ENCODE measurements at regions not wholly inside any gene's neighbourhood (a gene's known extent, or its start where the extent isn't known, plus 50 kb on each side); places are given as distances from the start of the nearest gene placed in this dataset.

GRCh38 chr18:8994603-8995002 is 107.9 kb upstream of the NDUFV2 start:
- no peaks in the 10 kb centered on the region for H3K9me3 ChIP-seq
- no peak overlapping the region for H3K4me3 ChIP-seq (ENCODE audit: low read depth, low read length)
- Mint-ChIP-seq H3K27ac (ENCODE audit: unreplicated experiment) (no peak overlapping the region), H3K4me1 (ENCODE audit: low read depth, unreplicated experiment) (peaks cover 29% of the 10 kb centered on the region), H3K27me3 (ENCODE audit: insufficient read depth, unreplicated experiment) (no peaks in the 10 kb centered on the region), H3K4me3 (ENCODE audit: unreplicated experiment) (no peak overlapping the region), H3K9me3 (ENCODE audit: unreplicated experiment) (no peaks in the 10 kb centered on the region), H3K36me3 (ENCODE audit: insufficient read depth, unreplicated experiment) (no peaks in the 10 kb centered on the region)
- CTCF ChIA-PET, result no interaction called here
- H3K36me3 ChIP-seq (ENCODE audit: control insufficient read depth, insufficient read depth, low read length), result no peaks in the 10 kb centered on the region
- DNase-seq, result no peak
- TF ChIP-seq CTCF (IDR thresholded peaks at IDR 0.05; ENCODE audit: insufficient read depth in 1 of 2, low read depth in 1 of 2, low read length in 1 of 2, severe bottlenecking in 1 of 2, unreplicated experiment in 1 of 2), result no peak
- intact Hi-C loops (cut with micrococcal nuclease; ENCODE audit: unreplicated experiment), result loop anchor here (5.0 kb wide), 1 partner anchor 63 kb away; no protein-coding TSS in a partner anchor
- POLR2A ChIA-PET, result no interaction called here
- H3K27me3 ChIP-seq (replicated peaks; ENCODE audit: control insufficient read depth, insufficient read depth, low read length), result no peaks in the 10 kb centered on the region
- peaks cover 26% of the 10 kb centered on the region for H3K4me1 ChIP-seq
- BruUV-seq (replicated peaks), result no TSS peak

GRCh38 chr18:8995096-8995495 is 107.4 kb upstream of the NDUFV2 start:
- ChIA-PET POLR2A (interaction anchor here (0.6 kb wide), 1 partner anchor 120 kb away, joined by 3 read pairs; no protein-coding TSS in a partner anchor), CTCF (no interaction called here)
- Histone ChIP-seq H3K4me3 (ENCODE audit: low read depth, low read length) (no peak overlapping the region), H3K9me3 (no peaks in the 10 kb centered on the region), H3K36me3 (ENCODE audit: control insufficient read depth, insufficient read depth, low read length) (no peaks in the 10 kb centered on the region), H3K4me1 (peaks cover 28% of the 10 kb centered on the region), H3K27me3 (replicated peaks; ENCODE audit: control insufficient read depth, insufficient read depth, low read length) (no peaks in the 10 kb centered on the region)
- TF ChIP-seq CTCF (IDR thresholded peaks at IDR 0.05; ENCODE audit: insufficient read depth in 1 of 2, low read depth in 1 of 2, low read length in 1 of 2, severe bottlenecking in 1 of 2, unreplicated experiment in 1 of 2), result no peak
- Mint-ChIP-seq H3K9me3 (ENCODE audit: unreplicated experiment) (no peaks in the 10 kb centered on the region), H3K4me3 (ENCODE audit: unreplicated experiment) (no peak overlapping the region), H3K4me1 (ENCODE audit: low read depth, unreplicated experiment) (peaks cover 34% of the 10 kb centered on the region), H3K27me3 (ENCODE audit: insufficient read depth, unreplicated experiment) (no peaks in the 10 kb centered on the region), H3K36me3 (ENCODE audit: insufficient read depth, unreplicated experiment) (no peaks in the 10 kb centered on the region), H3K27ac (ENCODE audit: unreplicated experiment) (no peak overlapping the region)
- no peak for DNase-seq
- intact Hi-C loops (cut with micrococcal nuclease; ENCODE audit: unreplicated experiment), result loop anchor here (5.0 kb wide), 1 partner anchor 62 kb away; no protein-coding TSS in a partner anchor
- no TSS peak for BruUV-seq (replicated peaks)

- no peaks in the 10 kb centered on the region for H3K27me3 ChIP-seq (replicated peaks; ENCODE audit: control insufficient read depth, insufficient read depth, low read length)
- no peak for TF ChIP-seq CTCF (IDR thresholded peaks at IDR 0.05; ENCODE audit: insufficient read depth in 1 of 2, low read depth in 1 of 2, low read length in 1 of 2, severe bottlenecking in 1 of 2, unreplicated experiment in 1 of 2)
- peaks cover 2% of the 10 kb centered on the region for H3K9me3 Mint-ChIP-seq (ENCODE audit: unreplicated experiment)
- H3K4me1 ChIP-seq, result peaks cover 28% of the 10 kb centered on the region
- no peaks in the 10 kb centered on the region for H3K27me3 Mint-ChIP-seq (ENCODE audit: insufficient read depth, unreplicated experiment)
- intact Hi-C loops (cut with micrococcal nuclease; ENCODE audit: unreplicated experiment), result loop anchor here (5.0 kb wide), 1 partner anchor 60 kb away; no protein-coding TSS in a partner anchor
- BruUV-seq (replicated peaks), result no TSS peak
- no peaks in the 10 kb centered on the region for H3K36me3 ChIP-seq (ENCODE audit: control insufficient read depth, insufficient read depth, low read length)
- H3K4me1 Mint-ChIP-seq (ENCODE audit: low read depth, unreplicated experiment), result peaks cover 34% of the 10 kb centered on the region
- no peak overlapping the region for H3K4me3 Mint-ChIP-seq (ENCODE audit: unreplicated experiment)
- peaks cover 1% of the 10 kb centered on the region; the same call in 1 of the 2 replicates for H3K9me3 ChIP-seq
- H3K4me3 ChIP-seq (ENCODE audit: low read depth, low read length), result no peak overlapping the region
- POLR2A ChIA-PET, result no interaction called here
- no peaks in the 10 kb centered on the region for H3K36me3 Mint-ChIP-seq (ENCODE audit: insufficient read depth, unreplicated experiment)
- DNase-seq, result no peak
- CTCF ChIA-PET, result interaction anchor here (0.6 kb wide), 1 partner anchor 760 kb away, joined by 3 read pairs; no protein-coding TSS in a partner anchor
- peak overlapping the region; percentile 65 for H3K27ac Mint-ChIP-seq (ENCODE audit: unreplicated experiment)
These were observed 105.6 kb upstream of the NDUFV2 start for GRCh38 chr18:8996771-8997432.
